Epidermal melanocyte (primary cell): ENCODE measurements at regions not wholly inside any gene's neighbourhood (a gene's known extent, or its start where the extent isn't known, plus 50 kb on each side); places are given as distances from the start of the nearest gene placed in this dataset.

Experiments used
- DNase-seq: peaks from one replicate; pipeline ENCODE4 v3.0.0; 2011; ENCODE audit warnings: low spot score; ENCODE audit not compliant: insufficient read length

DNA sequence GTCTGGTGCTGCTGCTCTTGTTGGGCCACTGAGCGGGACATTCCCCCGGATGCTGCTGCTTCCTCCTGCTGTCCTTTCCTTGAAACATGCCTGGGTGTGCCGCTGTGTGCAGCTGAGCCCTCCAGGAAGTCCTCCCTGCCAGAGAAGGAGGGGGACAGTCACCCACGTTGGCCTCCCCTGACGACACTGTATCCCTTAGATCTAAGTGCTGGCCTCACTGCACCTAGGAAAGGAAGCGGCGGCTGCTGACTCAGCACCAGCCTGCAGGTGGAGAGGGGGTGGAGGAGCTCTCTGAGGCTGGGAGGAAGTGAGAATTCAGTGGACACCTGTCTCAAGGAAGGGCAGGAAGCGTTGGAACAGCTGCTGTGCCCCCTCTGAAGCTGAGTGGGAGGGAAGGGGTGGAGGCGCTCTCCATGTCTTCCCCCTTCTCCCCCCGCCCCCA lies 239.8 kb downstream of the HAUS1 start:
- no peak for DNase-seq

DNA sequence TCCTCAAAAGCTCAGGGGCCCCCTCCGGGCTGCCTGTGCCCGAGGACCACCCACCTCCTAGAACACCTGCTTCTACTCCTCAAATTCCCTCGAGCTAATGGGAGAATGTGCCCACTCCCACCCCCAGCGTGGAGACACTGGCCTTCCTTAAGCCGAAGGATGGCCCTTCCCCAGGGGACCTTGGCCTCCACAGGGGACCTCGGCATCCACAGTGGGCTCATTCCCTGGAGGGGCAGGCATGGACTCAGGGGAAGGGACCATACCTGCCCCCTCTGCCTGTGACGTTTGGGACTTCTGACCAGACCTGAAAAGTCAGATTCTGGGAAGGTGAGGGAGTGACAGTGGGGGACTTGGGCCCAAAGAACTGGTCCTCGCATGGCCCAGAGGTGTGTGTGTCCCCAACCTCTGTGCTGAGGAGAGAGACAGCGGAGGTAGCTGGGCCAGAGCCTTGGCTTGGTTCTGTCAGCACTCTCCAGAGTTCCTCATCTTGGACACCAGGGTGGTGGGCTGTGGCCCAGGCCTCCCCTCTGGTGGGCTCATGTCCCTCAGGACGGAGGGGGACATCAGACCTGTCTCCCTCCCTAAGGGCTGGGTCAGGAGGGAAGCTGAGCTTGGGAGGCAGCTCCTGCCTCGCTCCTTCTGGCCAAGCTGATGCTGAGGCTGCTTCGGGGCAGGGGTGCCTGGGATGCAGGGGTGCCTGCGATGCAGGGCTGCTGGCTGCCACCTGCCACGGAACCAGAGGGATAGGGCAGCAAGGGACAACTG lies 240.4 kb downstream of the HAUS1 start:
- DNase-seq: no peak

DNA sequence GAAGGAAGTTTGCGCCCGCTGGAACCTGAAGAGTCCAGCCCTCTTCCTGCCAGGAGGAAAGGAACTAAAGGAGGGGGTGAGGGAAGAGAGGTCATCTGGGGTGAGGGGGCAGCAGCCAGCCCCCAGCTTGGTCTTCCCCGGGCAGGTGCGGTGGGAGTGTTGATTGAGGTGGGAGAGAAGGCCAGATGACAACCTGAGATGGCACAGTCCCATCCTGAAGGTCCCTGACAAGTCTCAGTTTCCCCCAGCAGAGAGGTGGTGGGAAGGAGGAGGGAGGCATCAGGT lies 240.9 kb downstream of the HAUS1 start:
- DNase-seq: no peak

DNA sequence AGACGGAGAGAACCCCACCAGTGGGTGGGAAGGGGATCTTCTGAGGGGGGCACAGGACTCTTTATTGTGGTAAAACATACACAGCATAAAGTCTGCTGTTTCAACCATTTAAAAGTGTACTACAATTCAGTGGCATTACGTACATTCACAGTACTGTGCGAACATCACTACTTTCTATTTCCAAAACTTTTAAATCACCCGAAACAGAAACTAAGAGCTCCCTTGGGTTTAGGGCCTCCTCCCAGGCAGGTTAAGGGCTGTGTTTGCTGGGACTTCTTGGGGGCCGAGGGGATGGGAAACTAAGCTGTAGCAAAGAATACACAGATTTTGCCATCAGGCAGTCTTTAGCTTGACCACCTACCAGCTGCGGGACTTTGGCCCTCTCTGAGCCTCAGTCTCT lies 242.0 kb downstream of the HAUS1 start:
- no peak for DNase-seq

DNA sequence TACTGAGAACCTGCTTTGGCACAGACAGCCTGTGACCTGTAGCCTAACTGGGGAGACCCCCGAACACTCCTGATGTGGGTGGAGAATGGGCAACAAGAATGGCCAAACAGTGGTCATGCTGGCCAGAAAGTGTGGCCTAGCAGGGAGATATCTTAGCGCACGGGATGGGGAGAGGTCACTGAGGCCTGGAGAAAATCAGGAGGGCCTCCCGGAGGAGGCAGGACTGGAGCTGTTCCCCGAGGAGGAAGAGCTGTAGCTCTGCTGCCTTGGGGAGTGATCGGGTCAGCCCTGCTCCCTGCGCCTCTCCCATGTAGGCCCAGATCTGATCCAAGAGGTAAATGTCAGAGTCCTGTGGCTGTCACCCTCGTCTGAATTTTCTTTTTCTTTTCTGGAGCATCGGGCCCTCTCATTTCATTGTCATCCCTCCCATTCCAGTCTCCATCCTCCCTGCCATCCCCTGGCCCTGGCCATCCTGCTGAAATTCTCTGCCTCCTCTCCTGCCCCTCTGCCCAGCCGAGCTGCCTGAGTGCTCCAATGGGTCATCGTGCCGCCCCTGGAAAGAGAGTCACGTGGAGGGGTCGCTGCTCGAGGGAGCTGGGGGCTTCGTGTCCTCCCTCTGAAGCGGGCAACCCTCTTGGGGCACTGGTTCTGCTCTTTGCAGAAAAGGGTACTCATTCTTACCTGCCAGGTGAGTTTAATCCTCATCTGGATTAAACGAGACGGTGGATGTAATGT lies 242.9 kb downstream of the HAUS1 start:
- DNase-seq: no peak

DNA sequence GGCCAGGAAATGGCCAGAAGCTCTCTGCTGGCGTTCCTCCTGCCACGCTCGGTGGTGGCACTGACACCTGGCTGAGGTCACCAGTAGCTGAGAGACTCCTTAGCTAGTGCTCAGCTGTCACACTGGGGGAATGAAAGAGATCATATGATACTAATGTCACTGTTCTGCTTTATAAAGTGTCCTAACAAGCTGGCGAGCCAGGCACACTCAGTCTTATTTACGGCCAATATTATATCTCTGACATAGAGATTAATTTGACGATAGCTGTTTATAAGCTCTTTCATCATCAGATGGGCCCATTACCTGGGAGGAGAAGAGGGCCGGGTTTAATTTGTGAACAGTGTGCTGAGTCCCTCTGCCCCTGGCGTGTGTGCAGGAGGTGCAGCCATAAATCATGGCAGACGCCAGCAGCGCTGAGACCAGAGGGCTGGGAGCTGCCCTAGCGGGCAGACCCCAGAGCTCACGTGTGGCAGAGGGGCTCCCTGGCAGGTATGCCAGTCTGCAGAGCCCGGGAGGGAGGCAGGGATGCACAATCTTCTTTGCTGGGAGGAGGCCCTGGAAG lies 246.5 kb downstream of the HAUS1 start:
- DNase-seq: no peak

DNA sequence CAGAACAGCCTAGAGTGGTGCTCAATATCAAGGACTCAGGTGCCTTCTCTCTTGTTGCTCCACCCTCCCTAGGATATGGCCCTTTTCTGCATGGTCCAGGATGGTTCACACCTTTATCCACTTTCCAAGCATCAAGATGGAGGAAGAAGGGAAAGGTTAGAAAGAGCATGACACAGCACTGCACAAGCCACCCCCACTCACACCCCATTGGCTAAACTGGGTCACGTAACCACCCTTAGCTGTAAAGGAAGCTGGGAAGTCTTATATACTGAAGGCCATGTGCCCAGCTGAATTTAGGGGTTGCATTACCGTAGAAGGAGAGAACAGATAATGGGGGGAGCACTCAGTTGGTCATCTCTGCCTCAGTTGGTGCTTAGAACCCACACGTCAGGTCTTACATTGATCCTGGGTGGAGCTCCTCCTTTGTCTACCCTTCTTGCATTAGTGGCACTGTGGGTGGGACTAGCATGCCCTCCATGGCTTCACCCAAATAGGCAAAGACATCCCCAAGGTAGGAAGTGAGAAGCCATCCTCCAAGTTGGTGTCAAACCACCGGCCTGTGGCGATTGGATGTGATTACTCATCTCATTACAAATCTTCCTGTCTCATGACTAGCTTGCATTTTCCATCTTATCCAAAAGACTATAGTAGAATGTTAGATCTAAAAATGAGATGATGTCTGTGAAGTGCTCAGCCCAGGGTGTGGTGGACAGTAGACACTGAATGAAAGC lies 248.5 kb downstream of the HAUS1 start:
- DNase-seq: no peak

DNA sequence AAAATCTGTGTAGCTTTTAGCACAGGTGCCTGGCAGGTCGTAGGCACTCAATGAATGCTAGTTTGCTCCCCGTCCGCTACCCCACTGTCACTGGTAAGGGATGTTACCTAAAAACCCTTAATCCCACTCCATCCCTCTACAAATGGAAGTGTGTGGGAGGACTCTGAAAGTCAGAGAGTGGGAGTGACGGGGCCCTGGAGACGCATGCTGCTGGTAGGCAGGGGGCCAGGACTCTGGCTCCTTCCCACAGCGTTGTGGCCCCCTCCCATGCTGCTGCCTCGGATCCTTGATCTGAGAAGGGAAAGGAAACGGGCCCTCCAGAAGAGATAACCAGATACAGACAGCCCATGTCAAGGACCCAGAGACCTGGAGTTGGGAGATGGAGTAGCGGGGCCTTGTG lies 249.3 kb downstream of the HAUS1 start:
- no peak for DNase-seq

DNA sequence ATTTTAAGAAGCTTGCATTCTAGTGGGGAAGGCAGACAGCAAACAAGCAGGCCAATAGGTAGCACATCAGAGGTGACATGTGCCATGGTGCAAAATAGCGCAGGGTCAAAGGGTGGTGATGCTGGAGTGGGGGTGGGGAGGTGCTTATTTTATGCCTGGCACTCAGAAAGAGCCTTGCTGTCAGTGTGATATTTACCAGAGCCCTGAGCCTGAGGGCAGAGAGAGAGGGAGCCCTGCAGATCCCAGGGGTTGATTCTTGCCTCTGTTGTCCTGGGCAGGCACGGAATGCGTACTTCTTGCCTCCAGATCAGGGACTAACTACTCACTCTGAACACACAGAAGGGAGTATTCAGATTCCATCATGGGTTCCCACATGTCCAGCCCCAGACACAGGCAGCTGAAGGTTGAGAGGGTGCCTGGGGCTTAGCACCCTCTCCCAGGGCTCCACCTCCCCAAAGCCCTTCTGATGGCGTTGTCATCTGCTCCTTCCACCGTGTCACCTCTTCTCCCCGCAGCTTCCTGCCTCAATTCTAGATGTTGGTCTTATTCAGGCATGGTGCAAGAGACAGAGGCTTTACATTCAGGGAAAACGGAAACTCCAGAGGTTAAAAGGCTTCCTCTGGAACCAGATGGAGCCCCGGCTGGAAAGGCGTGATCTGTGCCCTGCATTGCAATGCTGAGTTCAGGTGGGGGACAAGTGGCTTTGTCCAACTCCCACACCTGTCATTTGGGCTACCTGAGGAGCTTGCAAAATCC lies 252.3 kb downstream of the HAUS1 start:
- no peak for DNase-seq

DNA sequence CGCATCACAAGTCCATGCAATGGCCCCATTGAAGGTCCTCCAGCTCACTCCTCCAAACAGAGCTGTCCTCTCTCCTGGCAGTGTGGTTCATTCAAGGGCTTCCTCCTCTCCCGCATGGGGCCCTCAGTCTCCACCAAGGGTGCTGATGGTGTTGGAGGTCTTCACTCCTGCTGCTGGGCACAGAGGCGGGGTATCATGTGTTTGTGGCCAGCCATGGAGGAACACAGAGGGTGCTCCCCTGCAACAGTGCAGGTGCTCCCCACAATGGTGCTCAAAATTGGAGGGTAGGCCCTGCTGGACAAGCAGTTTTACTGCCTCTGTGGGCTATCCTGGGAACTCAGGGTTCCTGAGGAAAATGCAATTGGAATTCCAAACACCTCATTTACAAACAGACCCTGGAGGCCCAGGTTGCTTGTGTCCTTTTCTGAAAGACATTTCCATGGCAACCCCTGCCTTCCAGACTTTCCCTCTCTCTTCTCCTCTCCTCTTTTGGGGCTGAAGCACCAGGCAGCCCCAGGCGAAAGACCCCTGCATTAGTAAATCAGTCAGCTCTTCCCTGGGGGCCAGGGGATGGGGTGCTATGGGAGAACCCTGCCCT lies 256.0 kb downstream of the HAUS1 start:
- DNase-seq: no peak

DNA sequence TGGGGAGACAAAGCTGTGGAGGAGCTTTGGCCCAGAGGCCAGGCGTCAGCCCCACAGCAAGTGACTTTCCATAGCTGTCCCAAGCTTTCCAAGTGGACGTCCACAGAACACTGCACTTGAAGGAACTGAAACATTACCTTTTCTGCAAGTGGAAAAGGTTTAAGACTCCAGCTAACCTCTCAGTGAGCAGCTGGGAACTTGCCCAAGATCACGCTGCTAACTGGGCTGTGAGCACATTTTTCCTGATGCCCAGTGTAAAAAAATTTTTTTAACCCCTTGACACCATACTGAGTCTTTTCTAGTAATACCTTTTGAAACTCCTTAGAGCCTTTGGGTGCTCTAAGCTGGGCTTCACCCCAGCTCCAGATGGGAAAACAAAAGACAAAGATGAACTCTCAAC lies 256.7 kb downstream of the HAUS1 start:
- DNase-seq: no peak

DNA sequence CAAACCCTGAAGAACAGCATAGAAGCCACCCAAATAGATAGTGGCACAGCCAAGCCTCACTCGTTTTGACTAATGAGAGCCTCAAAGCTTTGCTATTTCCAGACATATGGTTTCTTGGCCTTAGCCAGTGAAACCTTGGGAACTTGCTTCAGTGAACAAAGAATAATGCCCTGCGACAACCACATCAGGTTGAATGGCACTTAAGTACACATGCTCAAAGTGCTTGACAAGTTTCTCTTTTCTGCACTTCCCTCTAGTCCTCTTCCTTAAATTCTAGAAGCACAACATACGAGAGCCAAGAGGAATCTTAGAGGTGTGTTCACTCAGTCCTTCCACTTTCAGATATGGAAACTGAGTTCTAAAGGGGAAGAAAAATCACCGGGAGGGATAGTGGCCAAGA lies 258.3 kb downstream of the HAUS1 start:
- no peak for DNase-seq

DNA sequence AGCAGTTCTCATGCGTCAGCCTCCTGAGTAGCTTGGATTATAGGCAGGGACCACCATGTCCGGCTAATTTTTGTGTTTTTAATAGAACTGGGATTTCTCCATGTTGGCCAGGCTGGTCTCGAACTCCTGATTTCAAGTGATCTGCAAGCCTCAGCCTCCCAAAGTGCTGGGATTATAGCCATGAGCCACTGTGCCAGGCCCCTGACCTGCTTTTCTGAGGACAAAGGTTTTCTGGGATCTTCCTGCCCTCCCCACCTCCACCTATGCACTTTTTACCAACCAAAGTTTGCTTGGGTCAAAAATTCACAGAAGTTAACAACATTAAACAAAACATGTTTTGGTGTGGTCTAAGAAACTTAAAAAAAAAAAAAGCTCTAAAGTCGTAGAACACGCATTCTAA lies 259.9 kb downstream of the HAUS1 start:
- DNase-seq: no peak

DNA sequence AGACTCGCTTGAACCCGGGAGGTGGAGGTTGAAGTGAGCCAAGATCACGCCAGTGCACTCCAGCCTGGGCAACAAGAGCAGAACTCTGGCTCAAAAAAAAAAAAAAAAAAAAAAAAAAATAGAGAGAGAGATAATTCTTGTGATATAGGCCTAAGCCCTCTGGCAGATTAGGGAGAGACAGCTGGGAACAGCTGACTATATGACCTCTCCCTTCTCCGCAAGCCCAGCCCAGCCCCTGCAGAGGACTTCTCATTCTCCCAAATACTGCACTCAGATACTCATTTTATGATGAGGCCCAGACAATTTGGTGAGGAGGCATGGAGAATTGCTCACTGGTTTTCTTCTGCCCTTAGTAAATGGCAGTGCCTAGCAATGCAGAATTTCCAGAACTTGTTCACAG lies 262.0 kb downstream of the HAUS1 start:
- DNase-seq: no peak

DNA sequence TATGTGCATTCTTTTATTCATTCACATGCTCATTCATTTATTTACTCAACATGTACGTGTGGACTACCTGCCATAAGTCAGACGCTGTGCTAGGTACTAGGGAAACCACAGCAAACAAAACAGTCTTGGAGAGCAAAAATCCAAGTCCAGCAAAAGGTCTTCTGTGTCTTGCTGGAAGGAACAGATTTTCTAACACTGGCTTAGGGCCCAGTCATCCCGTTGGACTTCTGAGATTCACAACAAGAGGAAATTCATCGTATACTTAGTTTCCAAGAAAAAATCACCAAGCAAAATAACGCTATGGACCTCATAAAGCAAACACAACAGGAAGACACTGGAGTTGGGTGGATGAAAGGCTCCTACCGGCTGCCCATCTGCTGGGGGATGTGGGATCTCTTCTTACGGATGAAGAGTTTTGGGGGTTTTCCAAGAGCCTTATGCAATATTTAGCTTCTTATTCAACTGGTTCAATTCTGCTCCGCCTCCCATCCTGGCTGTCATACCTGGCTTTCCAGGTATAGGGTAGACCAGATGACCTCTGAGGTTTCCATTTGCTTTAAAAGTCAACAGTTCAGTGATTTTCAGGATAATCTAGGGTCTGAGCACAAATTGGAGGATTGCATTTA lies 262.7 kb downstream of the HAUS1 start:
- no peak for DNase-seq

DNA sequence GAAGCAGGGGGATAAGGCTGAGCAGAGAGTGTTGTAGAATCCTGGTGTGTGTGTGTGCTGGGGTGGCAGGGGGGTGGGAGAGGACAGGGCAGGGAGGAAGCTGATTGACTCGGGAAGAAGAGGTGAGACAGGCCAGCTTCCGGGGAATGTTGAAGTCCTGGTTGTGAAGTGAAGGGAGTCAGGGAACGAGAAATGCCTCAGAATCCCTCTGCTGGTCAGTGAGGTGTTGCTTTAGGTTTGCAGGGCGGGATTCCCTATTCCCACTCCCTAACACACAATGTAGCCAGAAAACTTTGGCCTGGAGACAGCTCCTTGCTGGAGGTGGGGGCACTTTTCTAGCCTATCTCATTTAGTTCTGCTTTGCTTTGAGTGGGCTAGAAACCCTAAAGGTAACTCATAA lies 265.1 kb downstream of the HAUS1 start:
- no peak for DNase-seq

DNA sequence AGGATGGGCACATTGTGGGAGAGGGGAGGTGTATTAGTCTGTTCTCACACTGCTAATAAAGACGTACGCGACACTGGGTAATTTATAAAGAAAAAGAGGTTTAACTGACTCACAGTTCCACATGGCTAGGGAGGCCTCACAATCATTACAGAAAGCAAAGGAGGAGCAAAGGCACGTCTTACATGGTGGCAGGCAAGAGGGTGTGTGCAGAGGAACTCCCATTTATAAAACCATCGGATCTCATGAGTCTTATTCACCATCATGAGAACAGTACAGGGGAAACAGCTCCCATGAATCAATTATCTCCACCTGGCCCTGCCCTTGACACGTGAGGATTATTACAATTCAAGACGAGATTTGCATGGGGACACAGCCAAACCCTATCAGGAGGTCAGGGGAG lies 266.7 kb downstream of the HAUS1 start:
- no peak for DNase-seq

DNA sequence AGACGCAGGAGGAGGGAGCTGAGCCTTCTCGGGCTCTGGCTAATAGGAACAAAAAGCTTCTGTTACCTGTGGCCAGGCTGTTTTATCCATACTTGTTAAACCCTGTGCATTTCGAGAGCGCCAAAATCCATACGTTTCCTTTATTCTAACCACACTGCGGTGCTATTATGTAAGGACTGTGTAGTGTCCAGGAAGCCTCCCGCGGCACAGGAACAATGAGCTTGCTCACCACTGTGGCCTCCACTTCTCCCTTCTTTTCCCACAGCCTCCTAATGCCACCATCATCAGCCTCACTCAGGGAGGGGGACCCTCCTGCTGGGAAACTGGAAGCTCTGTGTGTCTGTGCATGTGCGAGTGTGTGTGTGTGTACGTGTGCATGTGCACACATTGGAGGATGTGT lies 268.5 kb downstream of the HAUS1 start:
- no peak for DNase-seq

DNA sequence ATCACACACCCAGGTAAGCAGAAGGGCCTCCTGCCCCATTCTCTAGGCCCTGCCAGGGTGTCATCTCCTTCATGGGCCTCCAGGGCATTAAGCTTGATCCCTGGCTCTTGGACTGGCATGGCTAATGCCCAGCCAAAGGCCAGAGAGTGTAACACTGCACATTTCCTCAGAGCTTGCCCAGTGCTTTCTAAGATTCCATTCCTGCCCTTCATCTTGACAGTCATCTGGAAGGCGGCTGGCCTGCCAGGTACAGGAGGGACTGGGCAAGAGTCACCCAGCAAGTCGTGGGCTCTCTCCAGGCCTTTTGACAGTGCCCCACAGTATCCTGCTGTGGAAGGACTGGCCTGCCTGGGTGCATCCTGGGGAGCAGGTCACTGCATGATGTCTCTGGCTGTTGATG lies 268.9 kb downstream of the HAUS1 start:
- DNase-seq: no peak

DNA sequence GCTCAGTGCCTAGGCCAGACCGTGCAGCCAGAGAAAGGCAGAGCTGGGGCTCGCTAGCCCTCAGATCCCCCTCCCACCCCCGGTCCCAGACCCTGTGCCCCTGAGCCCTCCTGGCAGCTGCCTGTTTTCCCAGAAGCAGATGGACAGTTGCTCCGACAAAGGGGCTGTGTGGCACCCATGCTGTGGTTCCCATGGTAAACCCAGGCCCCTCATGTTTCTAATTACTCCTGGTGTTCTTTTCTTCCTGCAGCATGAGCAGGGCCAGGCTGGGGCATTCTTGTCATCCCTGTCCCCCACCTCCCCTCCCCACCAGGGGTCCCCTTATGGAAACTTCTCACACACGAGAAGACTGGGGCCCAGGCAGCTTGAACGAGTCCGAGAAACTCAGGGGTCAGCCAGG lies 269.6 kb downstream of the HAUS1 start:
- DNase-seq: no peak

DNA sequence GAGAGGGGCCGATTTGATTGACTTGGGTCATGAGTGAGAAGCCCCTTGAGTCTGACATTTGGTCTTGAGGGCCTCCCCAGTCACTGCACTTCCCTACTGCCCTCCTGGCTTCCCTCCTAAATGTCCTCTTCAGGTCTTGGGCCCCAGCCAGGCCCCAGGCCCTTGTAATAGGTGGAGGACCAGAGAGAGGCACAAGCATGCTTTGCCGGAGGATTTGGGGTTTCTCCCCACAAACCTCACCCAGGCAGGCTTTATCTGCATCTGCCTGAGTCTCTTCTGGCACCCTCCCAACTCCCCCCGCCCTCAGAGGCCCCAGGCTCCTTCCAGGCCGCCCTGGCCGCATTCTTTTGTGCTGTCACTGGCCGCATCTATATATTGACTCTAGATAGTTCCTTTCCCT lies 270.7 kb downstream of the HAUS1 start:
- no peak for DNase-seq
